ENCODE measurements at regions not wholly inside any gene's neighbourhood (a gene's known extent, or its start where the extent isn't known, plus 50 kb on each side); places are given as distances from the start of the nearest gene placed in this dataset.

DNA sequence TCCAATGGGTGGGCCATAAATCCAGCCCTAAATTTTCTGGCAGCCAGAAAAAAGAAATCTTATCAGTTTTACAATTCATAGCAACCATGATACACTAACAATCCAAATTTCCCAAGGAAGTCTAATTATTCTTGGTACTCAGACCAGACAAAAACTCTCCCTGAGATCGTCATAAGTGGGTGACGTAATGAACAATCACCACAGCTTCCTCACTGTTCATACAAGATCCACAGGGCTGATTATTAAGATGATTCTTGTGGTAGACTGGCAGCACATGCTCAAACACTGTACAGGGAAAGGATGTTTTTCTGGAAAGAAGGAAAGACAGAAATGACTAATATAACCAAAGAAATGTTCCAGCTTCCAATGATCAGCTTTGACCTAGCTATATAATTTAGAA is 178.3 kb upstream of the CRIM1 start:
- TF ChIP-seq, protein P1, sequence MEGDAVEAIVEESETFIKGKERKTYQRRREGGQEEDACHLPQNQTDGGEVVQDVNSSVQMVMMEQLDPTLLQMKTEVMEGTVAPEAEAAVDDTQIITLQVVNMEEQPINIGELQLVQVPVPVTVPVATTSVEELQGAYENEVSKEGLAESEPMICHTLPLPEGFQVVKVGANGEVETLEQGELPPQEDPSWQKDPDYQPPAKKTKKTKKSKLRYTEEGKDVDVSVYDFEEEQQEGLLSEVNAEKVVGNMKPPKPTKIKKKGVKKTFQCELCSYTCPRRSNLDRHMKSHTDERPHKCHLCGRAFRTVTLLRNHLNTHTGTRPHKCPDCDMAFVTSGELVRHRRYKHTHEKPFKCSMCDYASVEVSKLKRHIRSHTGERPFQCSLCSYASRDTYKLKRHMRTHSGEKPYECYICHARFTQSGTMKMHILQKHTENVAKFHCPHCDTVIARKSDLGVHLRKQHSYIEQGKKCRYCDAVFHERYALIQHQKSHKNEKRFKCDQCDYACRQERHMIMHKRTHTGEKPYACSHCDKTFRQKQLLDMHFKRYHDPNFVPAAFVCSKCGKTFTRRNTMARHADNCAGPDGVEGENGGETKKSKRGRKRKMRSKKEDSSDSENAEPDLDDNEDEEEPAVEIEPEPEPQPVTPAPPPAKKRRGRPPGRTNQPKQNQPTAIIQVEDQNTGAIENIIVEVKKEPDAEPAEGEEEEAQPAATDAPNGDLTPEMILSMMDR (IDR thresholded peaks at IDR 0.05; ENCODE audit: low read depth, low read length): no peak
- no peak for DNase-seq (ENCODE audit: extremely low read depth, low read depth)

DNA sequence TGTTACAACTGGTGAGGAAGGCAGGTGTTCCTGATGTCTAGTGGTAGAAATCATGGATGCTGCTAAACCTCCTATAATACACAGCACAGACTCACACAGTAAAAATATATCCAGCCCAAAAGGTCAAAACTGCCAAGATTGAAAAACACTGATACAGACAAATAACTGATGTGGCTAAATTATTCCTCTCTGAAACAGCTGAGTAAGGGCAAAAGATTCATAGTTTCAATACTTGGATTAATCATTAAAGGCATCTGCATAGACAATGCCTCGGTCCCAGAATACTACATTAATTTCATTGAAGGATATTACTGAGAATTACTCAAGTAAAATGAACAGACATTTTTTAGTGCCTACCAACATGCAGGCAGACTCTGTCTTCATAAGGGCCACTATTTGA is 180.7 kb upstream of the CRIM1 start:
- DNase-seq (ENCODE audit: extremely low read depth, low read depth): no peak
- TF ChIP-seq, protein P1 (IDR thresholded peaks at IDR 0.05; ENCODE audit: low read depth, low read length): no peak

DNA sequence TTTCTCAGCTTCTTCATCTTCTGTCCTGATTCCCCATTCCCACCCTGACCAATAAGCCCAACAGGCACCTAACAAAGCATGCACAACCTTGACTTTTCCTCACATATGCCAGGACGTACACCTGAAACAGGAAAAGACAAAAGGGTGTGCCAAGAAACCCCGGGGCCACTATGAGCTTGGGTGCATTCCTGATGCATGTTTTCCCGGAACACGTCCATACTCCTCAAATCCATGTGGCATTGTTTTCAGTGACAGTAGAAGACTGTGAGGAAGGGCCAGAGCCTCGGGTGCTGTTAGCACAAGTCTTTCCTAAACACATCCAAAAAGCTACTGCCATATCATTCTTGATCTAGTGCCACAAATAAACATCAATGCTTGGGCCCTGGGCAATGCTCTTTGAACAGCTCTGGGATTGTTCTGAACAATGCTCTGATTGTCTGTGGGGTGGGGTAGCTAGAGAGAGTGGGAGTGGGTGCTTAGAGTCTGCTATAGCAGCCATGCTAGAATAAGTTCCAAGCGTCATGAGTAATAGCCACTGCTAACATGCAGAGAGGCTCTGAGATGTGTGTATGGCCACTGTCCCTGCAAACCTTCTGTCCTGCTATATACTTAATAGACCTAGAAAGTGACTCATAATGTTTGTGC is 181.7 kb upstream of the CRIM1 start:
- DNase-seq (ENCODE audit: extremely low read depth, low read depth): no peak
- TF ChIP-seq, protein P1 (IDR thresholded peaks at IDR 0.05; ENCODE audit: low read depth, low read length): no peak

DNA sequence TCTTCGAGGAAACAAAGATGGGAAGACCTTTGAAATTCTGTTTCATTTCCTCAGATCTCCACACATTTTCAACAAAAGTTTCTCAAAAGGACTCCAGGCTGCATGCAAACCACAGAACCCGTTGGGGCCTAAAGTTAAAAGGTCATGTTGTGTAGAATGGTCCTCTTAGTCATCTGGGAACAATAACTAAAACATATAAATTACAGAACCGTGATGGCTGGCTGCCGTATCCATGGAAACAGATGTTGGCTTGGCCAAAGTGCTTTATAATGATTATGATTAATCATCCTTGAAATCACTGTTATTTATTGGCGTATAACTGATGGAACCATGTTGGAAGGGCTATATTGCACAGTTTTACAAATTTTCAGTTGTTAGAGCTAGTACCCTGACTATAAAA is 182.8 kb upstream of the CRIM1 start:
- TF ChIP-seq, protein P1 (IDR thresholded peaks at IDR 0.05; ENCODE audit: low read depth, low read length): no peak

DNA sequence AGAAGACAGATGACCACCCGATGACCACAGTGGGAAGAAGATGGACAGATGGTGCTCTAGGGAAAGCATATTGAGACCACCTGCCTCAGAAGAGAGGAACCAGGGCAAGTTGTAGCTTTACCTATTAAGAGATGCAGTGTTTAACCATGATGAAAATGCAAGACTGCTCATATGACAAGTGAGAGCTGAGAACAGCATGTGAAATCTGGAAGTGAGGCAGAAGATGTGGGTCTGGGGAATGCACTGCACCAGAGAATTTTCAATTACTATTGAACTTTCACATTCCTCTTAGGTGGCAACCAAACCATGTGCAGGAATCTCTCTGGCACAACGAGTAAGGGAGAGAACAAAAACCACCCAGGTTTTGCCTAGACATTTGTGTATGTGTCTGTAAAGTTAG is 184.8 kb upstream of the CRIM1 start:
- TF ChIP-seq, protein P1 (IDR thresholded peaks at IDR 0.05; ENCODE audit: low read depth, low read length): no peak
- DNase-seq (ENCODE audit: extremely low read depth, low read depth): no peak

More for the DNA sequence above, 182.8 kb upstream of the CRIM1 start:
- DNase-seq (ENCODE audit: extremely low read depth, low read depth): no peak

DNA sequence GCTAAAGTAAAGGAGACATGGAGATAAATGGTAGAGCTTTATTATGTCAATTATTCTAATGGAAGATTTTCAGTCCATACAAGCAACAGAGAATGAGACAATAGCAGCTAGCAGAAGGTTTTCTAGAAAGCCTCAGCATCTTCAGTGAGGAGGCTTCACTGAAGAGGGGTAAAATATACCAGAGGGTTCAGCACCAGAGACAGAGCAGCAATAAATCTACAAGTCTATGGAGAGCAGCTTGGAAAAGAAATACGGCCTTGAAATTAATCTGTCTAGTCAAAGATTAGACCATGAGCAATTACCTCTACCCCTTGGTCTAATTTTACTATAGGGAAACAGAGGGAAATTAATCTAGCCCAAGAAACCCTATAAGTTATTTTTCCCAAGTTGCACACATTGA is 185.7 kb upstream of the CRIM1 start:
- no peak for DNase-seq (ENCODE audit: extremely low read depth, low read depth)
- TF ChIP-seq, protein P1 (IDR thresholded peaks at IDR 0.05; ENCODE audit: low read depth, low read length): no peak

DNA sequence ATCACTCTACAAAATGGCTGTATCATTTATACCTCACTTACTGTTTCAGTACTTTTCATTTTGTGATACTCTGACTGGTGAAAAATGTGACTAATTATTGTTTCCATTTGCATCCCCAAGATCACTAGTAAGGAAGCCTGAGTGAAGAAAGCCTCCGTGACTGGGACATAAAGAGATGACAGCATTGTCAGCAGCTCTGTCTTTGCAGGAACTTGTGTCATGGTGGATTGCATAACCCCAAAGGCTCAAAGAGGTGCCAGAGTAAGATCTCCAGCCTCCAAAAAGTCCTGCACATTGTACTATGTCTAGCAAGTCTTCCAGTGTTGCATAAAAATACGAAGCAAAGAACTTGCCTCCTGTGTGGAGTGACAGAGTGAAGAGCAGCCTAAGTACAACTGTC is 187.5 kb upstream of the CRIM1 start:
- DNase-seq (ENCODE audit: extremely low read depth, low read depth): no peak
- TF ChIP-seq, protein P1 (IDR thresholded peaks at IDR 0.05; ENCODE audit: low read depth, low read length): no peak
